Activated T-helper 1 cell treated with anti-CD3 and anti-CD28 coated beads, Interleukin-2, amount 50 U/mL, for 16 hours (primary cell): ENCODE measurements at regions not wholly inside any gene's neighbourhood (a gene's known extent, or its start where the extent isn't known, plus 50 kb on each side); places are given as distances from the start of the nearest gene placed in this dataset.

ENCODE experiments used
- DNase-seq, 2 donors: peaks; one replicate each; pipeline ENCODE4 v3.0.0-alpha.2; 2020; ENCODE audit warnings: low read depth in 1 of 2, low spot score in 1 of 2

DNA sequence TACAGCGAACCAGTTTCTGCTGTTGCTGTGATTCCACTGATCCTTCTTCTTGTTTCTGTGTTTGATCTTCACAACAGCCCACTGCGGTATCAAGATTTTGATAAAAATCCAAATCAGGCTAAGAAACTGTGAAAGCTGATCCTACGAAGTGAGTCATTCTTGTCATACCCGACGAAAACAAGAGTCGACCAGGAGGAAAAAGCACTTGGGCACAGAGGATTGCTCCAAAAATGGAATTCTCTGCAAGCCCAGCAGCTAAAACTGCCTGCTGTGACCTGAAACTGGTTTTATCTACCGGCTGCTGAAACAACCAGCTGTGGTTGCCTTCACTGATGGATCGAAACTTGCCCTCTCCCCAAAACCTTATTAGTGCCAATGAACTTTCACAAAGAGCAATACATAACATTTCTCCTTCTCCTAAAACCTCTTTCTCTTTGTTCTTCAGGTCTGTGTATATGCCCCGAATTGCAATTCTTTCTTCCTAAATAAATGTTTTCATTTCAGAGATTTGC lies 607.0 kb upstream of the PRKX start:
- DNase-seq, result no peak

- DNase-seq, result no peak
Measured at GRCh38 chrX:4315891-4316290, 602.4 kb upstream of the PRKX start.

DNA sequence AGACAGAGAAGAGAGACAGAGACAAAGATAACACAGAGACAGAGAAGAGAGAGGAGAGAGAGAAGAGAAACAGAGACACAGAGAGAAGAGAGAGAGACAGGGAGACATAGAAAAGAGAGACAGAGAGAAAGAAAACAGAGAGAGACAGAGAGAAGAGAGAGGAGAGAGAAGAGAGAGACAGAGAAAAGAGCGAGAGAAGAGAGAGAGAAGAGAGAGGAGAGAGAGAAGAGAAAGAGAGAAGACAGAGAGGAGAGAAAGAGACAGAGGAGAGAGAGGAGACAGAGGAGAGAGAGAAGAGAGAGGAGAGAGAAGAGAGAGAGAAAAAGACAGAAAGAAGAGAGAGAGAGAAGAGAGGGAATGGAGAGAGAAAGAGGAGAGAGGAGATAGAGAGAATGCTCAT lies 601.1 kb upstream of the PRKX start:
- DNase-seq, result no peak

DNA sequence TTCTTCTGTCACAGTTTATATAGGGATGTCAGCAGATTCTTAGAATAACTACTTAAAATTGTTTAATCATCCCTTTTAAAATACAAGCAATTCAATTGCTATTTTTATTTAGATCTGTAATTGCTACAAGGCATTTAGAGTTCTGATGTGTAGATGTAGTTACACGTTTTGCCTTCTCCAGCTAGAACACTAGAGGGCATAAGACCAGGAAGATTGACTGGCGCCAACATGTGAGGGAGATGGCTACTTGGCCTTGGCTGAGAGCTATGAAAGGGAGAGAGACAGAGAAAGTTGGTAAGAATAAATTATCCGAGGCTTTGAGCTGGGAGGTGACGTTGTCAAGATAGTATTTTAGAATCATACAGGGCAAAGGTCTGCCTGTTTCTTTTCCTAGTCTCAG lies 563.7 kb upstream of the PRKX start:
- no peak for DNase-seq

DNA sequence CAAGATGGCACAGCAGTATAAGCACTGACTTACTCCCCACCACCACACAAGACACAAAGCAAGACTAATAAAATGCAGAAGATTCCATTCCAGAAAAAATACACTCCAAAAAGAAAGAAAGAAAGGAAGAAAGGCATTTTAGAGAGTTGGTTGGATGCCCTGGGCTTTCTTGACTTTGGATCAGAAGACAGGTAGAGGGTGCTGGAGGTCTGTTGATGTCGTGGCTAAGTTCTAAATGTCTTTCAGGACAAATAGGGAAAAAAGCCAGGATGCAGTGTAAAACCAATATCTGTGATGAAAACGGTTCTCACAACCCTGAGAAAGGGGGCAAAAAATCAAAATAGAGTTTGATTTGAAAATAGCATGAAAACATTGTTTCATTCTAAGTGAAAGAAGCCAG lies 555.2 kb upstream of the PRKX start:
- DNase-seq, result no peak

- no peak for DNase-seq
Measured at GRCh38 chrX:4265036-4265435, 551.6 kb upstream of the PRKX start.

- no peak for DNase-seq
Measured at GRCh38 chrX:4263030-4263803, 549.8 kb upstream of the PRKX start.

- DNase-seq, result no peak
Measured at GRCh38 chrX:4253092-4253491, 539.6 kb upstream of the PRKX start.

DNA sequence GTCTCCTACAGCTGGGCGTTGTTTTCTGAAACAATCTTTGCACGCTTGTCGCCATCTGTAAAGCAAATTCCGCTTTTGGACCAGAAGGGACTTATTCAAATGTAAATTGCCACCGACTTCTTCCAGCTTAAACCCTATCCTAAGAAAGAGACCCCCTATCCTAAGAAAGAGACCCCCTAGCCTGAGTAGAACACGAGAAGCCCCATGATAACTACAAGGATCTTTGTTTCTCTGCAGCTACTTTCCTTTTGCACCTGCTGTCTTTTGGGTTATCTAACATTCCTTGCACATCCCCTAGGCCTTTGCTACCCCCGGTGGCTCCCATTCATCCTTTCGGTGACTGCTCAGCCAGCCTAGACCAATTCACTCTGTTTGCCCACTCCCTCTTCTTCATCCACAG lies 536.0 kb upstream of the PRKX start:
- DNase-seq, result no peak

DNA sequence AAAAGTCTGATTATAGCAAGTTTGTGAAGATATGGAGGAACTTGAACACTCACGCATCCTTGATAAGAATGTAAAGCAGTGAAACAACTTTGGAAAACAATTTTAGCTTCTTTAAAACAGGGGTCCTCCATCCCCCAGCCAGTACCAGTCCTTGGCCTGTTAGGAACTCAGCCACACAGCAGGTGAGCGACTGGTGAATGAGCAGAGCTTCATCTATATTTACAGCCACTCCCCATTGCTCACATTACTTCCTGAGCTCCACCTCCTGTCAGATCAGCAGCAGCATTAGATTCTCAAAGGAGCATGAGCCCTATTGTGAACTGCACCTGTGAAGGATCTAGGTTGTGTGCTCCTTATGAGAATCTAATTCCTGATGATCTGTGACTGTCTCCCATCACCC lies 530.3 kb upstream of the PRKX start:
- DNase-seq, result no peak

GRCh38 chrX:4240541-4241194 lies 527.2 kb upstream of the PRKX start:
- no peak for DNase-seq

GRCh38 chrX:4239650-4240540 lies 526.4 kb upstream of the PRKX start:
- DNase-seq, result no peak

- DNase-seq, result no peak
Measured at GRCh38 chrX:4238916-4239315, 525.5 kb upstream of the PRKX start.

DNA sequence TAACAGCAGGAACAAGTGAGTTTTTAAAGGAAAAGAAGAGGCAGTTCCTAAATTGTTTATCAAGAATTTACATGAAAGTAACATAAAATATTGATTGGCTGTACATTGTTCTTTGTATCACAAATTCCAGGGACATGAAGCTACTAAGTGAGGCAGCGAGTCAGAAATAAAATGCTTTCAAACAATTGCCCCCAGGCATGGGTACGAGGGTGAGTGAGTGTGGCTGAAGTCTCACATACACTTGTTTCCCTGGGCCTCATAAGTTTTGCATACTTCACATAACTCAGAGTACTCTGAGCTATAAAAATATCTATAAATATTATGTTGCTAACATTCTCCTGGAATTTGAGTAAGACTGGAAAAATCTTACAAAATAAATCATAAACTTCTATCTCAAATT lies 511.6 kb upstream of the PRKX start:
- DNase-seq, result no peak

GRCh38 chrX:4206941-4207340 lies 493.5 kb upstream of the PRKX start:
- no peak for DNase-seq

DNA sequence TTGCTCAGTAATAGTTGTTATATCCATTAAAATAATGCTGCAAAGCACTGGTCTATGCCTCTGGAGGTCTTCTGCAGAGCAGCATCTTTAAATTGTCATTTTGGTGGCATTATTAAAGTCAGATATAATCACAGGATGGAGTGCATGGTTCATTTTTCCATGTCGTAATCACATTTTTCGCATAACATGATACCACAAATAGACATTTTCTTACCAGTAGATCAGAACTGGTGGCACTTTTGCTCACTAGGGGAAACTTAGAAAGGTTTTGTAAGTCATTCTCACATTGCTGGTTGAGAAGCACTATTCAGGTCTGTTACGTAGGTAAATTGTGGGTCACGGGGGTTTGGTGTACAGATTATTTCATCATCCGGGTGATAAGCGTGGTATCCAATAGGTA lies 484.5 kb upstream of the PRKX start:
- DNase-seq, result no peak

DNA sequence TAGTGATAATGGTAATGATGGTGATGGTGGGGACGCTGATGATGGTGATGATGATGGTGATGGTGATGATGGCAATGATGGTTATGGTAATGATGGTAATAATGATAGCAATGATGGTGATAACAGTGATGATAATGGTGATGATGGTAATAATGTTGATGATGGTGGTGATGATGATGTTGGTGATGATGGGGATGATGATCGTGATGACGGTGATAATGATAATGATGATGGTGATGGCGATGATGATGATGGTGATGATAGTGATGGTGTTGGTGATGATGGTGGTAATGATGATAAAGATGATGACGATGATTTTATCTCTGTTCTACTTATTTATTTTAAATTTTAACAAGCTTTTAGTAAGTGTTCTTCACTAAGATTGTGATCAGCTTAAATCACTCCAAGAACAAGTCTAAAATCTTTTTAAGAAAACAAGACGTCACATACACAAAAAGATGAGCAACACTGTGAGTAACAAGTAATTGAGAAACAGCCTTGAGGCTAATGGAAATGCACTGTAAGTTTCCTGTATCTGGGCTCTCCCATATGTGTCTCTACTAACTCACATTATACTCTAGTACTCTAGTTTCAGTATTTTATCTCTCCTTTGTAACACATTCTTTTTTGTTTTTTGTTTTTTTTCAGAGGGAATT lies 480.2 kb upstream of the PRKX start:
- DNase-seq, result no peak

GRCh38 chrX:4186331-4186730 lies 472.9 kb upstream of the PRKX start:
- DNase-seq, result no peak

DNA sequence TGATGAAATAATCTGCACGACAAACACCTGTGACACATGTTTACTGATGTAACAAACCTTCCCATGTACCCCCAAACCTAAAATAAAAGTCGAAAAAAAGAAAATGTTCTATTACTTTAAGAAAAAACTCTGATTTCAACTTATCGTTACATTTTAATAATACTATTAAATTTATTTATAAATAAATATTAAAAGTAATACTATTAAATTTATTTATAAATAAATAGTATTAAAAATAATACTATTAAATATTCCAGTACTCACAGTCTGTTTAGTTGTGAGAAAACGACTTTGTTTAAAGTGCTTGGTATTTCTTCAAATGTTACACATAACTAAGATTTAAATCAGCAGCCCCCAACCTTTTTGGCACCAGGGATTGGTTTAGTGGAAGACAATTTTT lies 471.6 kb upstream of the PRKX start:
- no peak for DNase-seq

DNA sequence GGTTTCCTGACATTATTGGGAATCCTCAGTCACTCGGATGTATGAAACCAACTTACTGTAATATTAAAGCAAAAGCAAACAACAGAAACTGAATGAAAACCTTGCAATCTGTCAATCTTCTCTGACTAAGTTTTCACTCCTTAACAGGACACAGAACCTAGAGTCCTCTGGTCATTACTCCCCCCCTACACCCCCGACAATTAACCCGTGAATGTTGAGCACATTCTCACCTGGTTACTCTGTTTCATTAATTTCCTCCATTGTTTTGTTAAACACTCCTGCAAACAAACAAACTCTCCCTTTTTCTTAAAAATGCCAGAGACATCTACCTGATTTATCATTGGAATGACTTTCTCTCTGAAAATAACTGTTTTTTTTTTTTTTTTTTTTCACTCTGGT lies 469.0 kb upstream of the PRKX start:
- no peak for DNase-seq

- DNase-seq, result no peak
Measured at GRCh38 chrX:4181782-4182407, 468.4 kb upstream of the PRKX start.
